GM18499 (cell line): ENCODE measurements at regions not wholly inside any gene's neighbourhood (a gene's known extent, or its start where the extent isn't known, plus 50 kb on each side); places are given as distances from the start of the nearest gene placed in this dataset.

Experiments used
- ATAC-seq: cut with Tn5 transposase; IDR thresholded peaks from one replicate; pipeline ENCODE4 v1.9.1; 2021; ENCODE audit warnings: moderate number of reproducible peaks; ENCODE audit not compliant: insufficient read depth, unreplicated experiment

DNA sequence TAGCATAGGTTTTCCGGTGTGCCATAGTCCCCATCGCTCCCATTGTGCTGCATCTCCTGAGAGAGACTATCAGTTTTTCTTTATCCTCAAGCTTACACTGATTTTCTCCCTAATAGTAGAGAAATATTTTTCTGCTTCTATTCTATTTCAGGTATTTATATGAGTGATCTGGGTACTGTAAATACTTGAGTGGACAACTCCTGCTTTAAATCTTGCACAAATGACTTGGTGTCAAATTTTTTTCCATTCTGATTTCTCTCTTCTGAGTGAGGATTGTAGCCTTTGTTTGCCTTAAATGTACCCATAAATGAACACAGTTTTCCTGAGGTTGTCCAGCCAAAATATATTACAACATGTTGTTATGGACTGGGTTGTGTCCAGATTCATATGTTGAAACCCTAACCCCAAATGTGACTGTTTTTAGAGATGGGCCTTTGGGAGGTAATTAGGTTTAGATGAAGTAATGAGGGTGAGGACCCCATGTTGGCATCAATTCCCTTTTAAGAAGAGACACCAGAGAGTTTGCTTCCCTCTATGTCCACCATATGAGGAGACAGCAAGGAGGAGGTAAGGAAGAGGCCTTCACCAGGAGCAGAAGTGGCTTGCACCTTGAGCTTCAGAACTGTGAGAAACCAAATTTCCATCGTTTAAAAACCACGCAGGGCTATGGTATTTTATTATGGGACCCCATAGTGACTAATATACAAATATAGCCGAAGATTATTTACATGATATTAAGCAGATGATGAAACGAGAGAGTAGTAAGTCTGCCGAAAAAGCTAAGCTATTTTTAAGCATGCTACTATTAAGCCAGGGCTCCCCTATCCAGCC lies 336.4 kb upstream of the MPDZ start:
- ATAC-seq: no peak

DNA sequence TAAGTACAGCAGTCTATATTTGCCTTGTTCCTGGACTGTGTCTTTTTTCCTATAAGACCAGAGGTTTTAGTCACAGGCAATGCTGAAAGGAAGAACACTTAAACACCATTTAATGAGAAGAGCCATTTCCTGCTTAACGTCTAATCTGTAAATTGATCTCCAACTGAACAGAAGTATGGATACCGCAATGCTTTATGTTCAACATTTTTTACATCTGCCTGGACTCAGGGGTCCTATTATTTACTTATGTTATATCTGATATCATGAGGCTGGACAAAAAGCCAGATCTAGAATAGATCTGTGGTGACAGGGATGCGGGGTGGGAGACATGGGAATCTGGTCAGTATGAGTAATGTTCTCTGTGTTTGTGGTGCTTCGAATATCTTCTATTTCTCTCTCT lies 334.6 kb upstream of the MPDZ start:
- ATAC-seq: no peak

DNA sequence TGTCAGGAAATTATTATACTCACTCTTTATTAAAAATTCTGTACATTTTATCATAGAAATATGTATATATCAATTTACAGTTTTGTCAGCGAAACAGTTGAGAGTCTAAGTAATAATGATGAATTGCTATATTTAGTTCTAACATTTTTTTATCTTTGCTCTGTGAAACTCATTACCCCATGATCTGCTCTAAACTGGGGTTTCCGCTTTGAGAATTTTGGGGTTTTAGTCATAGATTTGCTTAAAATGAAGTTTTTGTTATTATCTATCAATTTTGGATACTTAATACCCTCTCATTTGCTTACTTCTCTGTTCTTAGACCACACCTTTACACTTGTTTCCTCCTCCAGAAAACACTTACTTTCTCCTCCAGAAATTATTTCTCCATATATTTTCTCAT lies 333.8 kb upstream of the MPDZ start:
- ATAC-seq: no peak

DNA sequence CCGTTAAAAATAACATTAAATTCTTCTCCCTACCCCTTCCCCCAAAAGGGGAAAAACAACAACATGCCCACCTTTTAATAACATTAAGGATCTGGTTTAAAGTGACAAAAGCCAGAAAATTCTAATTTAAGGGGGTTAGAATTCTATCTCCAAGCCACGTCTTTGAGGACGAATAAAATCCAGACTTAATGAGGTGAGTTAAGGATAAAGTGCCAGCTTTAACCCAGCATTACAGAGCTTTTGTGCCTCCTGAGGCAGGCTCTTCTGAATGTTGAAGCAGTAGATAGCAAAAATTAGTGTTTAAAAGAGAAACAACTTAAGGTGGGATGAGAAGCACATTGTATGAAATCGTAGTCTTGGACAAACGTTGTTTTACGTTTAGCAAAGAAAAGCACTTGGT lies 329.0 kb upstream of the MPDZ start:
- no peak for ATAC-seq

DNA sequence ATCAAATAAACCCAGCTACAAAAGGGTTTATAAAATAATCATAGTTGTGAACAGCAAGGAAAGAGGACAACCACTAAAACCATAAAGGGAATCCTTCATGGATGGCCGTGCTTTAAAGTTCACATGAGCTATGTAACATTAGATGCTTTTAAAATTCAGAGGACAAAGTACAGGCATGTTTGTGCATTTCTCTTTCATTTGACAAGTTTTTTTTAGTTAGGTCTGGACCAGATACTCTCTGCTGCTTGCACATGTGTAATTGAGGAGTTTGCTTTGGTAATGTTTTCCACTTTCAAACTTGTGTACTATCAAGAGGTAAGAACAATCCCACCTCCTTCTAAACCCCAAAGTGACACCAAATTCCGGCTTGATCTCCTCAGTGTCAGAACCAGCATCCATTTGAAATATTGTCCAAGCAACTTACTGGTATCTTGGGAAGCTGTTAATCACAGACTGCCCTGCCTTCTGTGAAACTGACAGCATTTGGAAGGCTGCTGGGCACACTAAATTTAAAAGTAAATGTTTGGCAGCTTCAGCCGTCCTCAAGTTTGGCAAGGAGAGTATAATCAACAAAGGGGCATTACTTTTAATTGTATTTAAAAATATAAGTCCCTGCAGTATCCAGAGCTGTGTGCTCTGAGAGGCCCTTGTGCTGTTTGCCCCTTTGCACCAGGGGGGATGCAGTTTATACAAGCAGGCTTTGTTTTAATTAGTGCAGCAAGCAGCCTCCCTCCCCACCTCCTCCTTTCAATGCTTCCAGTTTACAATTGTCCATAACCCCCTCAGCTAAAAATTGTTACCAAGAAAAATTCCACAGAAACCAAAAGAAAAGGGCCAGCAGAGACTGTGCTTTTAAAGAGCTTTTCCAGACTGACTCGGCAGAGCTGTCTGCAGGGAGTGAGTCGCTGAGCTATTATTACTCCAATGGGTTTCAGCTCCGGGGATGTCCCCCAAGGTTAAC lies 328.3 kb upstream of the MPDZ start:
- no peak for ATAC-seq

DNA sequence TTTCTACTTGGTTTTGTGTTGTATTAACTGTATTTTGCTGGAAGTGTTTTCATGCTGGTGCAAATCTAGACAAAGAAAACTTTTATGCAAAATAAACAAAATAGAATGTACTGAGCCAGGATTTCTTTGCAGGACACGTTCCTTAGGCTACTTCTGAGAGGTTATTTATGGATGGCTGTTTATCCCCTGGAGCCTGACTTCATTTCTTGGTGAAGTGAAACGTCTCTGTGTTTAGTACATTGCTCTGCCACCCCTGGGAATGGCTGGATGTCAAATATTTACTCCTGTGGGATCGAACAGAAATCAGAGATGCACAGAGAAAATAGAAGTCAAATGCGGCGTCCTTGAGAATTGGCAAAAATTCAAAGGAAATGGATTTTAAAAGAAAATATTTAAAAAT lies 327.1 kb upstream of the MPDZ start:
- ATAC-seq: no peak

DNA sequence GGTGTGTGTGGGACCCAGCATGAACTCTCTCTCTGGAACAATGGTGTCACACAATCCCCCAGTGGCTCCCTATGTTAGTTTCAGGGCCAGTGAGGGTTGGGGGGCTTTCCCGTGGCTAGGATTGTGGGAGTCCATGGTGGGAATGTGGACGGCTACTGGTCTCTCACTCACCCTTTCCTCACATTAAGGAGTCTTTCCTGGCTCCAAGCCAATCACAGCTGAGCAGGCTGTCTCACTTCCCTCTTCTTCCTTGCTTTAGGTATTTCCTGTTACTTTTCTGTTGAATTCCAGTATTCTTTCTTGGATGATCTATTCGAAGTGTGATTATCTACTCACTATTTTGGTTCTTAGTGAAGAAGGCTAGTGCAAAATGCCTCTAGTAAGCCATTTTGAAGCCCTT lies 324.4 kb upstream of the MPDZ start:
- no peak for ATAC-seq

DNA sequence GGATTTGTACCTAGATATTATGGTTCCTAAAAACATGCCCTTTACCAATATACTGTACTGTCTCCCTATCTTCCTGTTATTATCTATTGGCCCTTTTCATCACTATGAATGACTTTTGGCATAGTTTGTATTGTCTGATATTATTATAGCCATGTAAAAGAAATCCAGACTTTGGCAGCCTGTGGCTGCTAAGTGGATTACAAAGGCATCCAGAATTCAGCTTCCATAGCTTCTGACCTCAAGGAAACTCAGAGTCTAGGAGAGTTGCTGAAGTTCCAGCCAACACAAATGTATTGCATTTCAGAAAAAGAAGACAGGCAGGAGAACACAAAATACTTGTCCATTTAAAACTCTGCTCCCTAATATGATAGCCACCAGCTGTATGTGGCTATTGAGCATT lies 319.2 kb upstream of the MPDZ start:
- no peak for ATAC-seq

DNA sequence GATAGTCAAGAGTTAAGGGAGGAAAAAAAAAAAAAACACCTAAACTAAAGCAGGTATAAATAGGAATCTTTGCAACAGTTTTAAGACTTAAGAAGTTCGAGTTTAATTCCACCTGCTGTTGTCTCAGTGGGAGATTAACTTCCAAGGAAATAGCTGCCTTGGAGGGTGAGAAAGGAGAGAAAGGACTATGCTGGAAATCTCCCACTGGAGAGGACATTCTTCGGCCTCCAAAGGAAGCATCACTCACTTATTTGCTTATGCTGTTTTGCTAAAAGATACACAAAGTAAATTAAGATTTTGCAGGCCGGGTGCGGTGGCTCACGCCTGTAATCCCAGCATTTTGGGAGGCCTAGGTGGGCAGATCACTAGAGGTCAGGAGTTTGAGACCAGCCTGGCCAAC lies 317.9 kb upstream of the MPDZ start:
- ATAC-seq: no peak

DNA sequence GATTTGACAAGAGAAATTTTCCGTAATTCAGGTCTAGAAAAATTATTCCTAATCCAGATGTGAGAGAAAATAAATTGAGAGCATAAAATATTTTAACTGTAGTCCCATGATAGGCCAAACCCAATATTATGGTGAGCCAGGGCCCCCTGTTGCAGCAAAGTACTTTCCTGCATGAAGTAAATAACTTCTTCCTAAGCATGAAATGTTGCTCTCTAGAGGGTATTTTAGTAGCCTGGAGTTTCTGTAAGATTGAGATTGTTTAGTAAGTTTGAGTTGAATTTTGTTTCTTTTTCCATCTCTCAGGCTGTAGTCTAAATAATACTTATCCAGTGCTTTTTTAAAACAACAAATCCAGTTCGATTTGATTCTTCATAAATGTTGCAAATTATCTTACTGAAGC lies 317.5 kb upstream of the MPDZ start:
- ATAC-seq: no peak

DNA sequence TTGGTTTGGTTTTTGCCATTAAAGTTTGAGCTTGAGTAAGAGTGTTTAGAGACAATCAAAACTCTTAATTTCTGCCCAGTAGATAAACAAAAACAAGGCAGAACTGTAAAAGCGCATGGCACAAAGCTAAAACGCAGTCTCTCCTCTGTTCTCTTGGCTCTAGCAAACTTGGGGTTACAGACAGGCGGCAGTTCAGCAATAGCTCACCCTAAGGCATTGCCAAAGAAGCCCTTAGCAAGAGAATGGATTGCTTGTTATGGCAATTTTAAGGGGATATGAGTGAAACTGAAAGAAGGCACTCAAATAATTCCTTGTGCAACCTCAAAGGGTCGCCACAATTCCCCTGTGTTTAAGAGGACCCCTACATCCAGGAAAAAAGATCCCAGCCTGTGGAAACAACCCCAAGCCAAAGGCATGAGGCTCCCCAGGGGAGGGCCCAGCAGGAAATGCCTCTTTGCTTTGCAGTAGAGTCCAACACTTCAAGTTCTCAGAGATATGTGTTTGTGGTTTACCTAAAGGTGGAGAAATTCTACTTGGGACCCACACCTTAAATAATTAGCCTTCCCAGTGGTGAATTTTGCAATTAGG lies 317.0 kb upstream of the MPDZ start:
- no peak for ATAC-seq

DNA sequence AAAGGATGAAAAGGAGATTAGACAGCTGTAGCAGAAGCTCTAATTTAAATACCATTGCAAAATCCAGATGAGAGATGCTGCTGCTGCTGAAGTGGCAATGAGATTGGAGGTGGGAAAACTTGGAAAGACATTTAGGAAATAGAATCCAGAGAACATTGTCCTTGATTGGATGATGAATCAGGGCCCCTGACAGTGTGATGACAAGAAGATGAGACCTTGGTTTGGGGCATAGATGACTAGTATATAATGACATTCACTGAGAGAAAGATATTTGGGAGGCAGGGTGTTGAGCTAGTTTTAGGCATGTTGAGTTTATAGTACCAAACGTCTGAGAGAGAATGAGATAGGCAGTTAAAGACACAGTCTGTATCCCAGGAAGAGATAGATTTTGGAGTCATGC lies 311.5 kb upstream of the MPDZ start:
- ATAC-seq: no peak

DNA sequence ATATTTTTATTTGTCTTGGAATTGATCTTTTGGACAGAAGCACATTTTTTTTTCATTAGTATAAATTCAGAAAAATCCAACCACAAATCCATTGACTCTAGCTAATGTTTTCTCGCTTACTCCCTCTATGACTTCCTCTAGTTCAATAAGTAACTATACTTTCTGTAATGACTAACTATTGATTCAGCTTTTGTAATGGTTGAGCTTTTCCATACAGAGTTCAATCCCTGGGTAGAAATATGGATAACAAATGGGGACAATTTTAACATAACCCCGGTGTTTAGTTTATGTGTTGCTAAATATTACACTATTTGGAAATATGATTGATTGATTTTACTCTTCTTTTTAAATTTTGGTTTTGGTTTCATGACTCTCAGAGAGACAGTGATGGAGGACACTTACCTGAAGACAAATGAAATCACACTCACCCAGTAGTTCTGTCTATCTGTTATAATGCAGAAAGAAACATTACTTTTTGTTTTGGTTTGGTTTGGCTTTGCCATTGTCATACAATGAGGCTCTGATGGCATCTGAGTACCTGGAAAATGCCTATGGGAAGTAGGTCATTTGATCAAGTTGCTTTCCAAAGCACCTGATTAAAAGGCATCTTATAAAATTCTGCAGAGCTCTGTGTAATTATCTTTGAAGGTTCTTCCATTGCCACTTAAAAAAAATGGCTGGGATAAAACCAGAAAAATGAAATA lies 309.7 kb upstream of the MPDZ start:
- ATAC-seq: no peak

DNA sequence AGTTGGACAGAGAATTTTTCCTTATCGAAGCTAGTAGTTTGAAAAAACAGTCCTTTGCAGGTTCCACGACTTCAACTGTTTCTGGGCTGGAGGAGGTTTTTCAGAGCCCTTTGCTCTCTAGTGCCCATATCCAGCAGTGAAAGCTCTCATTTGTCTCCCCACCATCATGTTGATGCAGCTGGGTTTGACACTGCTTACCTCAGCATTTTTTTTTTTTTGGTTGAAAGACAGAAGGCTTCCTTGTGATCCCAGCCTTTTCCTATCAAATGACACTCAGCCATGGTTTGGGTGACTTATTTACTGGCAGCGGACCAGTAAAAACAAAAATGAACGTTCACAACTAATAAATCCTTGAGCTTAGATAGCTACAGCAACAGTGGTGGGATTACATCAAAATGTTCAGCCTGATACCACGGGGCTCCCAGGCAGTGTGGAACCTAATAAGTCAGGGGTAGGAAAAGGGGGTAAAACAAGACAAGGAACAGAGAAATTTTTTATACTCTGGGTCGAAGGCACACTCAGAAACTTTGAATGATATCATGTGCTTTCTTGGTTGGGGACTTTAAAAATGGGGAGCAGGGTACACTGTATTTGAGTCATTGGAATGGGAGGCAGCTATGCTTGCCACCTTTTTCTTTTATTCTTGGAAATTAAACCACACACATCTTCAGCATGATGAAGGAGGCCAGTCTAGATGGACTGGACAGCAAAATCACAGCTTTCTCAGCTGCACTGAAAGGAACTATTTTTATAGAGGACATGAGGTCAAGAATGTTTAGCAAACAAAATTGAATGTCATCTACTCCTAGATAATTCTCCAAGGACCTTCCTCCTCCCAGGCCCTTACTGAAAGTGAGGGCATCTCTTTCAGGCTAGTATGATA lies 308.9 kb upstream of the MPDZ start:
- ATAC-seq: no peak

DNA sequence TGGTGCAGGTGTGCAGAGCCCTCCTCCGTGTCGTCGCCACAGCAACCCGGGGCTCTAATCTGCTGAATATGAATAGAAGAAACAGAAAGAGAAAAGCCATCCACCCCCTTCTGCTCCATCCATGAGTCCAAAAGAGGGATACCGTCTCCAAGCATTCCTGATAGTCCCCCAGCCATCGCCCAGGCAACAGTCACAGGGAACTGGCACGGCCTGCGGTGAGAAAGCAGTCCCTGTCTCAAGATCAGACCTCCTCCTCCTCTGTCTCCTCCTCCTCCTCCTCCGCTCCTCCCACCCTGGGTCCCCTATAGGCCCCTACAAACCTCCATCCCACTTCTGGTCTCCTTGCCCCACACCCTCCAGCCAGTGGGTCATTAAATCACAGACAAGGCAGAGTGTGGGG lies 308.1 kb upstream of the MPDZ start:
- no peak for ATAC-seq

DNA sequence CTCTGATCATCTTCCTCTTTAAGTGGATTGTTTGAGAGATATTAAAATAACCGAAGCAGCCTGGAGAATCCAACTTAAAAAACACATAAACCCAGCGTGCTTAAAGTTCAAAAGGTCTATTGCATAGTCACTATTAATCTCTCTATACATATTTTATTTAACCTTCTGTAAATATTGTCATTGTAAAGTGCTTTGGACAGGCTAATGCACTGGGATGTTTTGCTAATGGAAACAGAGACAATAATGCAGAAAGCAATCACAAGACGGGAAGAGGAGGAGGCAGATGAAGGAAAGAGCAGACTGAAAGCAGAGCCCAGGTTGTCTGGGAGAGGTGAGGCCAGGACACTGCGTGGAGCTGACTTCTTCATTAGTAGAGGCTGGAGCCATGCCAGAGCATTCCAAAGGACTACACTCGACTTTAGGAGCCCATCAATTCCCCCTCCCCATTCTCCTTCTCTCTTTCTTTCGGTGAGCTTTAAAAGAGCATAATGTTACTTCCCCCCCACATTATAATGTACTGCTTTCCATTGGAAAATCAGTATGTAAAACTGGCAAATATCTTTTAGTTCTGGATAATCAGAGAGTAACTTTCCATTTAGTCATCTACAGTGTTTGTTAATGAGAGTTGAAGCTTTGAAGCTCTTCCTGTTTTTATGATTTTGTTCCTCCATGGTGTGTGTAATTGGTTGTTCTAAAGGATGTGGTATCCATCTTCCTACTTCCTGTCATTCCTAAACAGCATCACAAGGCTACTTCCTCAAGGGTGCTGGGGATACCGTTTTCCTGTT lies 307.3 kb upstream of the MPDZ start:
- no peak for ATAC-seq

DNA sequence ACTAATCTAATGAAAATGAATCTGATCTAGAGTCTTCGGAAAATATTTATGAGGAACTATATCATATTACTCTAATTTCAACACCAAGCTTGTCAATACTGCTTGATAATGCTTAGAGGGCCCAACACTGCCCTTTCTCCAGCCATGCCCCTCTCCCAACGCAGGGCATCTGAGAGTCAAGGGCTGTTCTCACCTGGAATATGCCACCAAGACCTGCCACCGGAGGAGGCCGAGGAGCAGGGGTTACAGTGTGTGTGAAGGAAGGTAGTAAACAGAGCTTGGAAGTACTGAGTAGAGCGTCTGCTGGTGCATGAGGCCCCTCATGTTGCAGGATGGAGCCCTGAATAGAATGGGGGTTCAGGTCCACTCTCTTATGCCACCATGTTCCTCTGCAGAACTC lies 301.3 kb upstream of the MPDZ start:
- no peak for ATAC-seq

DNA sequence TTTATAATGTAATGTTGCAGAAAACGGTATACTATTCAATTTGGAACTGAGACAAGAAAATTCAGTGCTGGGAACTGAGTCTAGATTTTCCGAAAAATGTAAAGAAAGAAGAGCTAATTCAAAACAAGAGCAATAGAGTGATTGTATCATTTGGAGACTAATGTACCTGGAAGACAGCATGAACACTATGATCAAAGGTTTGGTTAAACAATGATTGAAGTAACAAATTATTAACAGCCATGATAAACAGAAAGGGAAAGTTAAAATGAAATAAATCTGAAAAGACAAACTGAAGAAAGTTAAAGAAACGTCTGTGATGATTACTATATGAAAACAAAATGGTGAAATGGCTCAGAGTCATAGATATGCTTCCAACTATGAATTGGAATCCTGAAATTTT lies 300.6 kb upstream of the MPDZ start:
- no peak for ATAC-seq

DNA sequence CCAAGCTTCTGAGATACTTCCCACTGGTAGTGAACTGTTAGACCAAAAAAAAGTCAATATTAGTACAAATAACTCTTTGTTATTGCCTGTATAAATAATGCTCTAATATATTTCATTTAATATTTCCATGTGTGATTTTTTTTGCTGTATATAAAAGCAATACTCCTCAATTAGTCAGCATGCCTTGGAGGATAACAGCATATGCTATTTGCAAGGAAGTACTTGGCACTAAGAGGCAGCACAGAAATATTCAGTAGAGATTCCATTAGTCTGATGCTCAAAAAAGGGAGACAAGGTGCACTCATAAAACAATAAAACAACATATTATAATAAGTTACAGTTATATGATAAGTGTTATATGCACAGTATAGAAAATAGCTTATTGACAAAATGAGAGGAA lies 296.6 kb upstream of the MPDZ start:
- no peak for ATAC-seq
